Erythroblast (primary cell): ENCODE measurements at regions not wholly inside any gene's neighbourhood (a gene's known extent, or its start where the extent isn't known, plus 50 kb on each side); places are given as distances from the start of the nearest gene placed in this dataset.

ENCODE experiments used
- DNase-seq, 2 experiments: peaks; one replicate each; lab custom pipeline; 2025; lab: John Stamatoyannopoulos, UW
- GATA1 ChIP-seq: IDR thresholded peaks from 2 replicates; pipeline ENCODE4 v1.6.1; 2011; ENCODE audit warnings: low read depth, mild to moderate bottlenecking, control low read depth, low read length, moderate library complexity
- POLR2A ChIP-seq: IDR thresholded peaks from 2 replicates; pipeline ENCODE4 v1.6.1; 2011; ENCODE audit warnings: mild to moderate bottlenecking, low read length

DNA sequence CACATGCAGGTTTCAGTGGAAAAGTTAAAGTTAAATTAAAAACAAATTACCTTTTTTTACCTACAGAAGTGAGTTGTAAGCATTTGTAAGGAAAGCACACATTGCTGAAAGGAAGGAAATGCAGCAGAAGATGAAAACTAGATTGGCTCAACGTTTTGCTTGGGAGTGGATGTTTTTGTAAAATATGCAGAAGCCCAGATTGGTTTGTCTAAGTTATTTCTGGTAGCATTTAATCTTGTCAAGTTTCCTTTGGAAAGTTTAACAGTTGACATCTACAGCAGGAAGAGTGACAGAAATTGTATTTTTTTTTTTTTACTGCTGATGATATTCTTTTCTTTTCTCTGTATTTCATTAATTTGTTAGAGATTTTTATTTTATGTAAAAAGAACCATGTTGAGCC, 315.1 kb upstream of the MON1B start:
- DNase-seq, result no peak
- TF ChIP-seq GATA1 (no peak), POLR2A (no peak)

DNA sequence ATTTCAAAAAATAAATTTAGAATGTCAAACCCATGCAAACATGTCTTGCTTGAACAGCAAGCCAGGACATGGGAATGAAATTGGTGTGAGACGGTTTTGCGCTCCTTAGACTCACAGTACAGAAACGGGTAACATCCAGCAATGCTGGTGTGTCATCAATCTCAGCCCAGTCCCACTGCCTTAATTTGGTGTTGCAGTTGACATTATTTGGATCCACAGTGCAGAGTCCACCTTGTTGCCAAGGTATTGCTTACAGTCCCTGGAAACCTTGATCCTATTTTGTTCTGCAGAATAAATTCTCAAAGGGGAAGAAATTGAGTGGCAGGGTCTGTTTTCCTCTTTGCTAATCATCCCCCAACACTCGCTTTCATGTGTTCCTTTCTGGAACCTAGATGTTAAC, 311.6 kb upstream of the MON1B start:
- no peak for TF ChIP-seq GATA1
- no peak for TF ChIP-seq POLR2A
- no peak for DNase-seq

DNA sequence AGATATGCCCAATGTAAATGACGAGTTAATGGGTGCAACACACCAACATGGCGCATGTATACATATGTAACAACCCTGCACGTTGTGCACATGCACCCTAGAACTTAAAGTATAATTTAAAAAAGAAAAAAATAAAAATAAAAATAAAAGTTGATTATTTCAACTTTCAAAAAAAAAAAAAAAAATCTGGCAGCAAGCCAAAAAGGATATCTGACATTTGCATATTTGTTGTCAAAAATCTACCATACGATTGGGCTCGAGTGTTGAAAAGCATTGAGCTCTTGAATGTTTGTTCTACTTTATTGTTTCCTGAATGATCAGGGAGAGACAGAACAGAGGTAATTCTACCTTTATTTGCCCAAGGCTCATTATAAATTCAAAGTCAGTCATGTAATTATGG, 310.5 kb upstream of the MON1B start:
- peak in 1 of 2 experiments; percentile 1 for DNase-seq

DNA sequence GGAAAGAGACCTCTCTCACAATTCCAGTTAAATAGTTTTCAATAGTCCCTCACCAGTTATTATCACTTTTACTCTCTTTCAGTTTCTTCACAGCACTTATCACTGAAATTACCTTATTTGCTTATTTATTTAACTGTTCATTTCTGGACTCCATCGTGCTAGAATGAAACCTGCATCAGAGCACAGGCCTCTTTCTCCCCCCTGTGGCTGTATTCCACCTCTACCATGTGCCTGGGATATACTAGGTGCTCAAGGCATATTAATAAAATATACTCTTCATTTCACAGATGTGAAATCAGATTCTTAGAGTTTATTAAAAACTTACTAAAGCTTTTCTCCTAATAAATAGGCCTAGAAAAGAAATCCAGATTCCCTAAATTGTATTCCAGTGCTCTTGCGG, 308.9 kb upstream of the MON1B start:
- no peak for DNase-seq
- TF ChIP-seq GATA1 (no peak), POLR2A (no peak)

DNA sequence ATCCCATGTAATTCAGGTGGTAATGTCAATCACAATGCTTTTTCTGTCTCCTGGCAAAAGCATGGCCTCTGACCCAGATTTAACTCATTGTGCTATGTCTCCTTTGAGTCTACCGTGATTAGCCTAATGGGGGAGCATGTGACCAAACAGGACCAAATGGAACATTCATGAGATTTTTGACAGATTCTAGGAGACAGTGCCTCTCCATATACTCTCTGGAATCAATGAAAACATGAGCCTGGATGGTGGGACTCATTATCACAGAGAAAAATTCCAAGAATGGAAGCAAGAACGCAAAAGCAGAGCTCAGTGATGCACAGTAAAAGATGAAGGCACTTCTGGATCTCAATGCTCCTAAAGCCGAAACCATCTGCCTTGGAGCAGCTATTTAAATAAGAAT, 307.9 kb upstream of the MON1B start:
- TF ChIP-seq POLR2A (no peak), GATA1 (no peak)
- DNase-seq, result no peak

DNA sequence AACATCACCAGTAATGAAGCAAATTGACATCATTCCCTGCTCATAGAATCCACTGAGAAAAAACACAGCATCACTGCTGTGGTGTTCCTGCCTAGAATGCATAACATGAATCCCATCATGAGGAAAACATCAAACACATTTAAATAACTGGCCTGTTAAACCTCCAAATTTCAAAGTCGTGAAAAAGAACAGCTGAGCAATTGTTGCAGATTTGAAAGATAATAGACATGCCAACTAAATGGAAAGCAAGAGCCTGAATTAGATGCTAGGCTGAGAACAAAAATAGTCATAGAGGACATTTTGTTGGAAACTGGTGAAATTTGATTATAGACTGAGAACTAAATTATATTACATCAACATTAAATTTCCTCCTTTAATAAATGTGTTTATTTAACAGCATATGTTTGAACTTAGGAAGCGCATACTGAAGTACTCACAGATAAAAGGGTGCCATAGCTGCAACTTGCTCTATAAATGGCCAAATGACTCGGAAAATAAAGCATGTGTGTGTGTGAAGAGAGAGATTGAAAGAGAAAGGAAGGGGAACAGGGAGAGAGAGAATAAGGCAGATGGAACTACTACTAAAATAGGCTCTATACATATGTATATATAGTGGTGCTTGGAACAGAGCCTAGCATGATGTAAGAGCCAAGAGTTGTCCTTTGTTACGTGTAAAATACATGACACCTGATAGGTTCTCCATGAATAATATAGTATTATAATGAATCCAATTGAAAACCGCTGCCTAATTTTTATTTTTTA, 305.0 kb upstream of the MON1B start:
- no peak for DNase-seq
- TF ChIP-seq POLR2A, result no peak
- TF ChIP-seq GATA1, result no peak

DNA sequence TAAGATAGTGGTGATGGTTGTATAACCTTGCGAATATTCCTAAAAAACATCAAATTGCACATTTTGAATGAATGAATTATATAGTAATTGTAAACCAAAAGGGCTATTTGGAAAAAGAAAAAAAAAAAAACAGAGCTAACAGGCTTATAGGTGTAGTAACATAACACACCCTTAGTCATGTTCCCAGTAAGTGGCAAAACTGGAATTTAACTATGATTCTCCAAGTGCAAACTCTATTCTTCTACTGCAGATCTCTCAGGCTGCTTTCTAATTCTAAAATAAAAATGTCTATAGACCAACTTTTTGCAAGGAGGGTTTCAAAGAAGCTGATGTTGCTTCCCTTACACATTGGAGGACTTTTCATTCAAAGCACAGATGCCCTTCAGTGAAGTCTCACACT, 293.2 kb upstream of the MON1B start:
- DNase-seq, result no peak
- TF ChIP-seq GATA1 (no peak), POLR2A (no peak)

DNA sequence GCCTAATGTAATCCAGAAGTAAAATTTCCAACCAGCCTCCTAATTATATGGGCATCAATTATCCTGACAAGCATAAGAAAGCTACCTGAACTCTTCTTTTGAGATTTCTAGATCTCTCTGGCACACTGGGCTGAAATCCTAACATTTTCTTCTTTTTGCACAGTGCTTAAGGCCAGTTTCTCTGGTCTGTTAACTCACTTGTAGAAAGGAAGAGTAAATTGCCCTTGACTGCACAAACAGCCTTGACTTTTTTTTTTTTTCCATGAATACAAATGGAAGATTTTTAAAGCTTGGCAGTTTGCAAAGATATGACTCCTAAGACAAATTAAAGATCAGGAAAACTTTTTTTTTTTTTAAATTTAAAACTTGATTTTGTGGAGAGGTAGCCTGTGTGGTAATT, 291.2 kb upstream of the MON1B start:
- no peak for TF ChIP-seq POLR2A
- no peak for TF ChIP-seq GATA1
- DNase-seq, result no peak

DNA sequence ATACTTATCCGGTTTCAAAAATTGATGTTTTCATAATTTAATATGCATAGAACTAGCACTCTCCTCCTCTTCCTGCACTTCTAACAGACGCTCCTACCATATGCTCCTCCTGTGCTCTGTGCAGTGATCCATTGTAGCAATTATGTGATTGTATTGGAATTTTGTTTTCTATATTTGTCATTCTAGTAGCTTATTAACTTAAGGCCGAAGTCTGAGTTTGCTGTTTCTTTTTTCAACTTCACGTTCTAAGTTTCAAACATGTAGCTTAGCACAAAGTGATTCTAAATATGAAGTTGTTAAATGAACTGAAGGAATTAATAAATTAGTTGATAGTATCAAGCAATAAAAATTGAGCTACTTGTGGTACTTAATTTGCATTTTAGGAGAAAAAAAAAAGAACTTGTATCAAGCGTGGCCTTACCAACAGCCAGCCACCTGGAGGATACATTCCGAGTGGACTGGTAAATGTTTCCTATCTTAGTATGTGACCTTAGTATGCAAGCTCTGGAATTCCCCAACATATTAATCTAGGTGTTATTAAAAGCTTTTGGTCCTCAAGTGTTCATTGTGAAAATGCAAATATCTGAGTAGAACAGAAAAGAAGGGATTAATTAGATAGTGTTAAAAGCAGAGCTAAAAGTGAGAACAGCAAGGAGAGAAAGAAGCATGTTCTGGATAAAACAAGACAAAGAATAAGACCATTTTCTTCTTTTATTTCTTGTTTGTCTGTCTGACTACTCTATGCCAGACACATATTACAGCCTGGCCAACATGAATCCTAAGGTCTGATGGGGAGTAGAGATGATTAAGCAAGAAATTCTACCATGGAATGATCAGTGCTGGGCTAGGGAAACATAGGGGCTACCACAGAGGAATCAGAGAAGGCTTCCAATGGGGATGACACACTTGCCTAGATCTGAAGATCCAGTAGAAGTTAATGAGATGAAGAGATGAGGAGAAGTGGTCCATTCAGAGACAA, 290.4 kb upstream of the MON1B start:
- no peak for DNase-seq
- TF ChIP-seq POLR2A (no peak), GATA1 (no peak)

DNA sequence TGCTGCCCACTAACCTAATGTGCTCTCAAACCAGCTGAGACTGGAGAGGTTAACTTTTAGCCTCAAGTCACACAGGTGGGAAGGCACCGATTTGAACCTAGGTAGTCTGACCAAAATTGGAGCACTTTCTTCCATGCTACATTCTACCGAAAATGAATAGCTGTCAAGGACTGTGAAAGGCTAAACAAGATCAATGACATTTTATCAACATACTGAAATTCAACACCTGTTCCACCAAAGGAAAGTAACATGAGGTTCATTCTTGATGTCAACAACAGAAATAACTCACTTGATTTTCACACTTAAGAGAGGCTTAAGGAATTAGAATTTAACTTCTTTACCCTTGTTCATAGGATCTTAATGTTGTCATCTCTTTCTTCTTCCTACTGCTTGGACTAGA, 284.4 kb upstream of the MON1B start:
- DNase-seq, result no peak
- TF ChIP-seq GATA1 (no peak), POLR2A (no peak)

DNA sequence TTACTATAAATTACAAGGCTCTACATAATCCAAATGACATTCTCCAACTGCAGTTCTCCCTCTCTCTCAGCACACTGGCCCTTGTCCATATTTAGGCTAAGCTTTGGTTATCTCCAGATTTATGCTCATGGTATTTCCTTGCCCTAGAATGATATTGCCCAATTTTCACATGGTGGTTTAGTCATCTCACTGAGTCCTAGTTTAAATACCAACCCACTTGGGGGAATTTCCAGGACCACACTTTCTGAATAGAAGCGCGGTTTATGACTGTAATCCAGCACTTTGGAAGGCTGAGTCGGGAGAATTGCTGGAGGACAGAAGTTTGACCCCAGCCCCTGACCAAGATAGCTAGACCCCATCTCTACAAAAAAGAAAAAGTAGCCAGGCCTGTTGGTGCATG, 280.1 kb upstream of the MON1B start:
- TF ChIP-seq GATA1, result no peak
- TF ChIP-seq POLR2A, result no peak
- no peak for DNase-seq

DNA sequence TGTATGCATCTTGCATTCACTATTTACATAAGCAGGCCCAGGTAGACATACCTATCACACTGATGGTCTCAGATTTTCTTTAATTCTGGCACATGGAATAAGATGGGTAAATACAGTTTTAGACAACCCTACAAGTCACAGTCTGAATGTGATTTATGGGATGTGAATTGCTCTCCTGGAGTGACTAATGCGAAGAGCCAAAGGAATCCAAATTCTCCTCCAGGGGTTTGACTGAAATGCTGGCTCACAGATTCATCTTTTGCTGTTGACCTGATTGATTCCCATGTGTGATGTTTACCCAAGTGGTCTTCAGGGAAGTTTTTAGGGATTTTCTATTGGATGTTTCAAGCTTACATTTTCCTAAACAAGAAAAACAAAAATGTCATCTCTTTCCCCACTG, 277.9 kb upstream of the MON1B start:
- DNase-seq, result no peak
- no peak for TF ChIP-seq GATA1
- TF ChIP-seq POLR2A, result no peak

DNA sequence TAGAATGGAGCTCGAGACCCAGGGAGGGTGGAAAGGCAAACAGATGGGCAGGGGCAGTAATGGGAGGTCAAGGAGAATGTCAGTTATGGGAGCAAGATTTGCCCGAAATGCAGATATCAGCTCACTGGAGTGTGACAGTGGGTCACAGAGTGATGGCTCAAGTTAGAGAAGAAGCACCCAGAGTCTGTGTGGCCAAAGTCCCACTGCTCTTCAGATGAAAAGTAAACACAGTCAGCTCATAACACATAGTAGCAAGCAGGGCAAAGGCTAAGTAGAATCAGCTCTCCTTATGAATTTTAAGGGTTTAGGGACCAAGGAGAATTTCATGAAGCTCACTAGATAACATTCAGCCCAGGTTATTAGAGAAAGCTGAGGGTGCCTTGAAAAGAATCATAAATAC, 264.9 kb upstream of the MON1B start:
- TF ChIP-seq GATA1 (no peak), POLR2A (no peak)
- no peak for DNase-seq

DNA sequence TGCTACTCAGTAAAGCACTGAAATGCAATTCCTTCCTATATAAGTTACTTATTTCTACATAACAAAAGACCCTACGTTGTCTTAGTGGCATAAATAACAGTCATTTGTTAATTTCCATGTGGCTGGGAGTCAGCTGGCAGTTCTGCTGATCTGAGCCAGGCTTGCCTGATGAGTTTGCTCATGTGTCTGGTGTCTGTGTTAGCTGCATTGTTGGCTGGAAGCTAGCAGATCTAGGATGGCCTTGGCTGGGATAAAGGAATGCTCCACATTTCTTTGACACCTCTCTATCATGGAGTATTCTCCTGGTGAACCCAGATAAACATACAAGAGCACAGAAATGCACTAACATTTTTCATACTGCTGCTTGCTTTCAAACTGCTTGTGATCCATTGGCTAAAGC, 264.4 kb upstream of the MON1B start:
- TF ChIP-seq POLR2A, result no peak
- no peak for TF ChIP-seq GATA1
- no peak for DNase-seq

DNA sequence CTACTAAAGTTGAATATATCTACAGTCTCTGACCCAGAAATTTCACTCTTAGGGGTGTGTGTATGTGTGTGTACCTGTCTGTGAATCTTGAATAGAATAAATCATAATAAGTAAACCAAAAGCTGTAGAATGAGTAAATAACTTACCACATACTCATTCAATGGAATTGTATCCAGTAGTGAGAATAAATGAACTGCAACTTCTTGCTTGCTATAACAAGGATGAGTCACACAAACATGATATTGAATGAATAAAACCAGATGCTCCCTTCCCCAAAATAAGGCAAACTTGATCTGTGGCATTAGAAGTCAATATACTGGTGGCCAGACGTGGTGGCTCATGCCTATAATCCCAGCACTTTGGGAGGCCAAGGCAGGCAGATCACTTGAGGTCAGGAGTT, 259.8 kb upstream of the MON1B start:
- DNase-seq, result no peak
- TF ChIP-seq POLR2A (no peak), GATA1 (no peak)
